ENCODE measurements at regions not wholly inside any gene's neighbourhood (a gene's known extent, or its start where the extent isn't known, plus 50 kb on each side); places are given as distances from the start of the nearest gene placed in this dataset.

- no peaks in the 10 kb centered on the region for H3K9me3 ChIP-seq
- H3K4me3 ChIP-seq (ENCODE audit: low read depth in 1 of 2, low read length in 1 of 2) = no peak overlapping the region
- H3K4me1 ChIP-seq (ENCODE audit: control insufficient read depth in 1 of 2, insufficient read depth in 1 of 2, low read depth in 1 of 2, low read length in 1 of 2) = no peaks in the 10 kb centered on the region
- TF ChIP-seq CTCF (IDR thresholded peaks at IDR 0.05) = no peak
- no peaks in the 10 kb centered on the region for H3K36me3 ChIP-seq
- H3K27ac ChIP-seq = no peak overlapping the region
- H3K27me3 ChIP-seq = peaks cover 47% of the 10 kb centered on the region
These were observed 52.2 kb upstream of the SLC6A11 start for GRCh38 chr3:10763817-10764258.

GRCh38 chr3:10764259-10765051 is 51.6 kb upstream of the SLC6A11 start:
- H3K9me3 ChIP-seq = no peaks in the 10 kb centered on the region
- H3K27ac ChIP-seq = no peak overlapping the region
- H3K27me3 ChIP-seq = peaks cover 41% of the 10 kb centered on the region
- TF ChIP-seq CTCF (IDR thresholded peaks at IDR 0.05) = no peak
- H3K4me3 ChIP-seq (ENCODE audit: low read depth in 1 of 2, low read length in 1 of 2) = no peak overlapping the region
- no peaks in the 10 kb centered on the region for H3K4me1 ChIP-seq (ENCODE audit: control insufficient read depth in 1 of 2, insufficient read depth in 1 of 2, low read depth in 1 of 2, low read length in 1 of 2)
- no peaks in the 10 kb centered on the region for H3K36me3 ChIP-seq

GRCh38 chr3:10766049-10766705 is 49.9 kb upstream of the SLC6A11 start:
- no peak overlapping the region for H3K4me3 ChIP-seq (ENCODE audit: low read depth in 1 of 2, low read length in 1 of 2)
- H3K27ac ChIP-seq = no peak overlapping the region
- TF ChIP-seq CTCF (IDR thresholded peaks at IDR 0.05) = no peak
- H3K9me3 ChIP-seq = no peaks in the 10 kb centered on the region
- H3K36me3 ChIP-seq = no peaks in the 10 kb centered on the region
- peaks cover 45% of the 10 kb centered on the region for H3K27me3 ChIP-seq
- no peaks in the 10 kb centered on the region for H3K4me1 ChIP-seq (ENCODE audit: control insufficient read depth in 1 of 2, insufficient read depth in 1 of 2, low read depth in 1 of 2, low read length in 1 of 2)
